IPS-15b (cell line): ENCODE measurements at regions not wholly inside any gene's neighbourhood (a gene's known extent, or its start where the extent isn't known, plus 50 kb on each side); places are given as distances from the start of the nearest gene placed in this dataset.

Source experiments
- H3K27me3 ChIP-seq: one replicate; pipeline ENCODE4 v1.6.1; 2013; ENCODE audit warnings: low read length; ENCODE audit not compliant: control insufficient read depth, insufficient read depth
- H3K36me3 ChIP-seq: one replicate; pipeline ENCODE4 v1.6.1; 2013; ENCODE audit warnings: low read length; ENCODE audit not compliant: control insufficient read depth, insufficient read depth
- H3K4me1 ChIP-seq: one replicate; pipeline ENCODE4 v1.6.1; 2013; ENCODE audit warnings: mild to moderate bottlenecking, low read length; ENCODE audit not compliant: control insufficient read depth, insufficient read depth
- H3K4me3 ChIP-seq: one replicate; pipeline ENCODE4 v1.5.1; 2013; ENCODE audit warnings: low read depth, low read length
- H3K9ac ChIP-seq: one replicate; pipeline ENCODE4 v1.6.1; 2013; ENCODE audit warnings: low read depth, mild to moderate bottlenecking, low read length
- H3K9me3 ChIP-seq: one replicate; pipeline ENCODE4 v1.6.1; 2013; ENCODE audit warnings: mild to moderate bottlenecking, low read length; ENCODE audit not compliant: control insufficient read depth, insufficient read depth

DNA sequence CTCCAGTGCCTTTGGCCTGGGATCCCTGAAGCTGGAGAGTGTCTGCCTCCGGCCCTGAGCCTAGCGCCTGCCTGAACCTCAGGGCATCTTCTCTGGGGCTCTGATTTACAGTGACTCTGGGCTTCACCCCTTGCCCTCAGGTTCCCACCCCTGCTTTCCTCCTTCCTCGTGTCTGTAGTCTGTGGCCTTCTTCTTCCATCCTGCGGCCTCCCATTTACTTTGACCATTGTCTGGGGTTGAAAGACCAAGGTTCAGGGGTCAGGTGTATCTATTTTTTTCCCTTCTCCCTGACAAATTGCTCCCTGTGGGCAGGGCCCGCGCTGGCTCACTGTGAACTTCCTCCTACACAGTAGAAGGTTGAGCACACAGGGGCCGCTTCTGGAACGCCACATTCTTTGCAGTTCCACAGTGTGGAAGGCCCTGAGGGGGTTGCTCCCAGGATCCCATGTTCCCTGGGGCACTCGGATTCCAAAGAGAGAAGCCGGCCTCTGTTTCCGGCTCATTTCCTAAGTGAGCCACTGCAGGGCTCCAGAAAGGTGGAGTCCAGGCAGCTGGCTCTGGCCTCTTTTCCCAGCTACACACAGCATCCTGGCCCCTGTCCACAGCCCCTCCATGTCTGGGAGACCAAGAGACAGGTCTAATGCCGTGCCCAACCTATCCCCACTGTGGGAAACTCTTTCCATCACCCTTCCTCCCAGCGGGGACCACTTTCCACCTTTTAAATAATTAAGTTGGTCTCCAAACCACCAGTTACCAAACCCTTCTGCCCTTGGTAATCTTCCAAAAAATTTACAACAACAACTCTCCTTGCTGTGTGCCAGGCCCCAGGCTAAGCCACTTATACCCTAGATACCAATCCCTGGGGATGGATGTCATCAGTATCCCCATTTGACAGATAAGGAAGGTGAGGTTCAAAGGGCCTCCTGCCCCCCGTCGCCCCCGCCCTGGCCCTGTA lies 140.3 kb upstream of the IER5L start:
- Histone ChIP-seq H3K9ac (no peak overlapping the region), H3K36me3 (no peaks in the 10 kb centered on the region), H3K4me3 (no peak overlapping the region), H3K27me3 (no peaks in the 10 kb centered on the region), H3K4me1 (peaks cover 2% of the 10 kb centered on the region), H3K9me3 (no peaks in the 10 kb centered on the region)

DNA sequence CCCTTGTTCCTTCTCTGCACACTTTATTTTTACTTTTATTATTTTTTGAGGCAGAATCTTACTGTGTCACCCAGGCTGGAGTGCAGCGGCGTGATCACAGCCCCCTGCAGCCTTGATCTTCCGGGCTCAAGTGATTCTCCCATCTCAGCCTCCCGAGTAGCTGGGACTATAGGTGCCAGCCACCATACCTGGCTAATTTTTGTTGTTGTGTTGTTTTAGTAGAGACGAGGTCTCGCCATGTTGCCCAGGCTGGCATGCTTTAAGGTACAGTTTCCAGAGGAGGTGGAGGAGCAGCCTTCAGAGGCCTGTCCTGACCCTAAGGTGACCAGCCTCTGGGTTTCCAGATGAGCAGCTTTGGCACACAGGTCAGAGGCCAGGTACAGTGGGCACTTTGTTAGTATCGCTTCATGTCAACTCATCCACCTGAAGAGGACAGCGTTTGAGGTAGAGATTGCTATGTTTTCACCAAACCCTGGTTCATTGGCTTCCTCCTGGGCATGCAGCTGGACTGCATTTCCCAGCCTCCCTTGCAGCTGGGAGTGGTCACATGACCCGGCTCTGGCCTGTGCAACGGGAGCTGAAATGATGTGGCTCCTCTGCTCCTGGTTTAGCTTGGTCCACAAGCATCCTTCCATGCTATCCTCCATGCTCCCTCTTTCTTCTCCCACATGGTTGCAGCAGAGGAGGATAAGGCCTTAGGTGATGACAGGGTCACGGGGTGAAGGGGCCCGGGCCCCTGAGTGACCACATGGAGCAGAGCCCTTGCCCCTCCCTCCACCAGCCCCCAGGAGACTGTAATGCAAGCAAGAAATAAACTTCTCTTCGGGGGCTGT lies 139.3 kb upstream of the IER5L start:
- Histone ChIP-seq H3K4me1 (peaks cover 2% of the 10 kb centered on the region), H3K4me3 (no peak overlapping the region), H3K36me3 (no peaks in the 10 kb centered on the region), H3K9me3 (no peaks in the 10 kb centered on the region), H3K9ac (no peak overlapping the region), H3K27me3 (no peaks in the 10 kb centered on the region)

DNA sequence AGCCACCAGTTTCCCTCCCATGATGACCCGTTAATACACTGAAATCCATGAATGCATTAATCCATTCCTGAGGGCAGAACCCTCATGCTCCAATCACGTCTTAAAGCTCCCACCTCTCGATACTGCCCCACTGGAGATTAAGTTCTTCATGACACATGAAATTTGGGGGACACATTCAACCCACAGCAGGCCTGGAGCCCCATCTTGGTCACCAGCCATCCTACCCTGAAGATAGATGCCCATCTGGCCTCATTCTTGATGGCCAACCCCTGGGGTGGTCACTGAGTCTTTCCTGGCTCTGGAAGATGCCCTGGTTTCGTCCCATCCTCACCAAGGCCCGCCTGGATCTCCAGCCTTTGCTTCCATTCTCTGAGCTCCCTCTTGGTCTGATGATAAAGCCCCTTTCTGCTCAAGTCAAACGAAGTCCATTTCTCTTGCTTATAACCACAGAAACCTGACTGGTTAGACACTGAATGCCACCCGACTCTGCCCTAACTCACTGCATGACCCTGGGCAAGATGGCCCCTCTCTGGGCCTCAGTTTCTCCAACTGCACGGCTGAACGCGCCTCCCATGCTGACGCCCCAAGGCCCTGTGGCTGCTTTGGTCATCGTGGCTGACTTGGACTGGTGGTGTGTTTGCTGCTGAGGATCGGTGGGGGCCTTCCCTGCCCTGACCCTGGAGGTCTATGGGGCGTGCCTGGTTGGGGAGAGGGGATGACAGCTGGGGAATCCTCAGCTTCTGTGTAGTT lies 138.4 kb upstream of the IER5L start:
- no peaks in the 10 kb centered on the region for H3K36me3 ChIP-seq
- no peaks in the 10 kb centered on the region for H3K27me3 ChIP-seq
- peaks cover under 1% of the 10 kb centered on the region for H3K4me1 ChIP-seq
- no peaks in the 10 kb centered on the region for H3K9me3 ChIP-seq
- H3K9ac ChIP-seq: no peak overlapping the region
- H3K4me3 ChIP-seq: no peak overlapping the region

DNA sequence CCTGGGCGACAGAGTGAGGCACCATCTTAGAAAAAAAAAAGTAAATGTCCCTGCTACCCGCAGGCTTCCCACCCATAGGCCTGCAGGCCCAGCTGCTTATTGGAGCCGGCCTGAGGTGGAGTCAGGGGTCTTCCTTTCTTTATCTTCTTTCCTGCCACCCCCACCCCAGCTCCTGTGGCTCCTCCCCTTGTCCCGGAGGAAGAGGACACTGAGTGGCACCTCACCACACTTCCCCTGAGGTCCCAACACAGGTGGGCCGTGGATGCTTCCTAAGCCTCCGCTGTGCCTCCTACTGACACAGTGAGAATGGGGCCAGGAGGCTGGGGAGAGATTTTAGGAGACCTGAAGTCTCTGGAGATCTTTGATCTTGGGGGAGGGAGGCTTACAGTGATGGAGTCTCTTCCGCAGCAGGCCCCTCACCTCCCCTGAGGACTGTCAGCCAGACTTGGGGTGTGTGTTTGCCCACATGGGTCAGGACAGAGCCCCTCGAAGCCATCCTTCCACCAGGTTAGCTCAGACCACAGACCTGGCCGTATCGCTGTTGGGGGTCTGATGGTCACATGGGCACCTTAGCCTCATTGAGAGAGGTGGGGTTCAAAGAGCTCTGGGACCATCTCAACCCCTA lies 135.4 kb upstream of the IER5L start:
- Histone ChIP-seq H3K27me3 (no peaks in the 10 kb centered on the region), H3K9ac (no peak overlapping the region), H3K9me3 (no peaks in the 10 kb centered on the region), H3K4me3 (no peak overlapping the region), H3K36me3 (peaks cover 2% of the 10 kb centered on the region), H3K4me1 (no peaks in the 10 kb centered on the region)

DNA sequence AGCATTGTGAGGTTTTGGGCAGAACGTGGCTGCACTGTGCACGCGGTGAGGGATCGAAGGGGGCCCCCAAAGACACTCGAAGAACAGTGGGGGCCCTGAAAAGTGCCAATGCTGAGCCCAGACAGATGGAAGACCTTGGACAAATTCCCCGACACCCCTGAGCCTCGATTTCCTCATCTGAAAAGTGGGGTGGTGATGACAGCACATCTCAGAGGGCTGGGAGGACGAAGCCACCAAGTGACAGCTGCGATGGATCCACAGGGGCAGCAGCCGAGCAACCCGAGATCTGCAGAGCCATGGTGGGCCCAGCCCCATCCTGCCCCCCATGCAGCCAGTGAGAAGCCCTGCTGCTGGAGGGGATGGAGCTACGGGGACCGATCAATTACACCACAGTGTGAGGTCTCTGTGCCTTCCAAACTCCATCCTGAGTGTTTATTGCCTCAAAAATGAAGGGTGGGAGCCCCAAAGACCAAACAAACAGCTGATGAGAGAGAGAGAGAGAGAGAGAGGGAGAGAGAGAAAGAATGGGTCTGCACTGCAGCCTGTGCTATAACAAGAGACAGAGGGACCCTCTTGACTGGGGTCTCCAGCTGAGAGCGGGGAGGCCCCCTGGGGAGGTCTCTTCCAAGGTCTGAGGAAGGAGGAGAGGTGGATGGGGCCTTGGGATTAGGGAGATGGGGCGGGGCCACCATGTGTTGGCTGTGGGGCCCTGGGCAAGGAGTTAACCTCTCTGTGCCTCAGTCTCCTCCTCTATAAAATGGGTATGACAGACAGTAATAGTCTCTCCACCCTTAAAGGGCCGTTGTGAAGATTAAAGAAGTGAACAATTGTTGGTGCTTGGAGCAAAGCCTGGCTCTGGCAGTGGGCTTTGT lies 134.4 kb upstream of the IER5L start:
- Histone ChIP-seq H3K27me3 (no peaks in the 10 kb centered on the region), H3K4me1 (no peaks in the 10 kb centered on the region), H3K4me3 (no peak overlapping the region), H3K36me3 (peaks cover 2% of the 10 kb centered on the region), H3K9me3 (no peaks in the 10 kb centered on the region), H3K9ac (no peak overlapping the region)

DNA sequence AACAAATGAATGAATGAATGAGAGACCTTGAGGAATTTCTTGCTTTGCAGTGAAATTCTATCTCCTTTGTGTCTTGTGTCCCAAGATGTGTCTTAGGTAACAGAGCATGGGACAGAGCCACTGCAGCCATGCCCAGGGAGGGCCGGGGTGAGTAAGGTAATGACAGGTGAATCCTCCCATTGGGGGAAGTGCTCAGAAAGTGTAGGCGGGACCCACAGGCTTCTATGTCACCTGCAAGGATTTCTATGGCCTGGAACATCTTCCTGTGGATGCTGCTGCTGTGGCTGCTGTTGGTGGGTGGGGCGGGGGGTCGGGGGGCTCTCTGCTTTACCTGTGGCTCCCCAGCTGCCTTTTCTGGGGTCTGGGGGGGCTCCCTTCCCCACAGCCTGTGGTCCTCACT lies 133.6 kb upstream of the IER5L start:
- Histone ChIP-seq H3K36me3 (peaks cover 2% of the 10 kb centered on the region), H3K4me3 (no peak overlapping the region), H3K4me1 (no peaks in the 10 kb centered on the region), H3K9me3 (no peaks in the 10 kb centered on the region), H3K27me3 (no peaks in the 10 kb centered on the region), H3K9ac (no peak overlapping the region)

DNA sequence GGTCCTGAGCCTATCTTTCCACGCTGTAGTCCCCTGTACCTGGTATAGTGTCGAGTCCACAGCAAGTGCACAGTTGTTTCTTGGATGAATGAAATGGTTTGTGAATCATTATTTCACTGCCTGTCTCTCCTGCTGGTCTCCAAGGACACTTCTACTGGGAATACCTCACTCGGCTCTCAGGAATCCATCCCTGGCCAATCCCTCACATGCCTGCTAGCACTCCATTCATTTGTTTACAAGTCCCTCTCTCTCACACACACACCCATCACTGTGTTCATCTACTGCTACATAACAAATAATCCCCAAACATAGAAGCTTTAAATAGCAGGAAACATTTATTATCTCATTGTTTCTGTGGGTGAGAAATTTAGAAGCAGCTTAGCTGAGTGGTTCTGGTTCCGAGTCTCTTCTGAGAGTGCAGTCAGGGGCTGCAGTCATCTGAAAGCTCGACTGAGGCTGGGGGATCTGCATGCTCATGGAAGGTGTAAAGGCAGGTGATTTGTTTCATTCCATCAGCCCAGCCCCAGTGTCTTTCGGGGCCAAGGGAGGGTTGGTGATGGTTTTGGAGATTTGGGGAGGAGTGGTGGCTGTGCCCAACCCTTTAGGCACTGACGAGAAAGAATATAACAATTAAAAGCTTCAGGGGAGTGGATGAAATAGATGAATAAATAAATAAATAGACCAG lies 132.7 kb upstream of the IER5L start:
- Histone ChIP-seq H3K36me3 (peaks cover 2% of the 10 kb centered on the region), H3K9ac (no peak overlapping the region), H3K27me3 (no peaks in the 10 kb centered on the region), H3K4me1 (no peaks in the 10 kb centered on the region), H3K4me3 (no peak overlapping the region), H3K9me3 (no peaks in the 10 kb centered on the region)

DNA sequence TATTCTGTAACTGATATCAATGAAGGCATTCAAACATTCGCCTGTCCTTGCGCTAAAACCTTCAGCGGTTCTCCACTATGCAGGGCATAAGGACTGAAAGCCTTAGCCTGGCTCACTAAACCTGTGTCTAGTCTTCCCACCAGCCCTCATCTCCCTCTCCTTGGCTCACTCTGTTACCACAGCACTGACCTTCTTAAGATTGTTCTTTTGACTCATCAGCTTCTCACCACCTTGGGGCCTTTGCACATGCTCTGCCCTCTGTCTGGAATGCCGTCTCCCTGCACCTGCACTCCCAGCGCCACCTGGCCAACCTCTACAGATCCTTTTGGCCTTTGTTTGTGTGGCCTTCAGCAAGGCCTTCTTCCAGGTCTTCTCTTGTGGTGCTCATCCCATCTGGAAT lies 131.8 kb upstream of the IER5L start:
- Histone ChIP-seq H3K4me3 (no peak overlapping the region), H3K4me1 (no peaks in the 10 kb centered on the region), H3K9ac (no peak overlapping the region), H3K9me3 (no peaks in the 10 kb centered on the region), H3K36me3 (peaks cover 2% of the 10 kb centered on the region), H3K27me3 (no peaks in the 10 kb centered on the region)

DNA sequence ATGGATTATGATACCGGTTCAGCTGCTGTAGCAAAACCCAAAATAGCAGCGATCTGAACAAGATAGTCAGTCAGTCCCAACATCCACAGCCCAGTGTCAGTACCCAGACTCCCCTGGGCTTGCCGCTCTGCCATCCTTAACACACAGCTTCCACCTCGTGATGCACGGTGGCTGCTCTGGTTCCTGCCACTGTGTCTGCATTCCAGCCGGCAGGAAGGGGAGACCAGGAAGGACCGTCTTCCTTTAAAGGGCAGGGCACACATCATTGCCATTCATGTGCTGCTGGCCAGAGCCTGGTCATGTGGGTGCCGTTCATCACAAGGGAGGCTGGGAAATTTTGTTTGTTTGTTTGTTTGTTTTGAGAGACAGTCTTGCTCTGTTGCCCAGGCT lies 131.0 kb upstream of the IER5L start:
- Histone ChIP-seq H3K27me3 (no peaks in the 10 kb centered on the region), H3K9me3 (no peaks in the 10 kb centered on the region), H3K36me3 (peaks cover 2% of the 10 kb centered on the region), H3K9ac (no peak overlapping the region), H3K4me1 (no peaks in the 10 kb centered on the region), H3K4me3 (no peak overlapping the region)

DNA sequence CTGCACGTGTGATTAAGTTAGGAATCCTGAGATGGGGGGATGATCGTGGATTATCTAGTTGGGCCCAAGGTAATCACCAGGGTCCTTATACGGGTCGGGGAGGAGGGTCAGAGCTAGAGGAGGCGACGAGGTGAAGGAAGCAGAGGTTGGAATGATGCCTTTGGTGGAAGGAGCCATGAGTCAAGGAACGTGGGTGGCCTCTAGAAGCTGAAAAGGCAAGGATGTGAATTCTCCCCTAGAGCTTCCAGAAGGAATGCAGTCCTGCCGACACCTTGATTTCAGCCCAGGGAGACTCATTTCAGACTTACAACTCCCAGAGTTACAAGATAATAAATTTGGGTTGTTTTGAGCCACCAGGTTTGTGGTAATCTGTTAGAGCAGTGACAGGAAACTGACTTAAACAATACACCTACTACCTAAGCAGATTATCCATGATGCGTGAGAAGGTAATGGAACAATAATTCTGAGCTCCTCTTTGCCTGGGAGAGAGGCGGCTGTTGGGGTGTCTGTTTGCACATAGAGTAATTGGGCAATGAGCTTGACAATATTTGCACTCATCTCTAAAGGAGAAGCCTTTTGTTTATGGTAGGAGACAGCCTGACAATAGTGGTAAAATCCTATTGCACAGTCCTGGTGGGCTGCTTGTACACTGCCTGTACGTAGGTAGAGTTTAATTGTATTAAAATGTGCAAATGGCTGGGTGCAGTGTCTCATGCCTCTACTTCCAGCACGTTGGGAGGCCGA lies 129.3 kb upstream of the IER5L start:
- Histone ChIP-seq H3K4me1 (no peaks in the 10 kb centered on the region), H3K9ac (no peak overlapping the region), H3K36me3 (peaks cover 2% of the 10 kb centered on the region), H3K9me3 (no peaks in the 10 kb centered on the region), H3K4me3 (no peak overlapping the region), H3K27me3 (no peaks in the 10 kb centered on the region)
